ENCODE measurements at regions not wholly inside any gene's neighbourhood (a gene's known extent, or its start where the extent isn't known, plus 50 kb on each side); places are given as distances from the start of the nearest gene placed in this dataset.

DNA sequence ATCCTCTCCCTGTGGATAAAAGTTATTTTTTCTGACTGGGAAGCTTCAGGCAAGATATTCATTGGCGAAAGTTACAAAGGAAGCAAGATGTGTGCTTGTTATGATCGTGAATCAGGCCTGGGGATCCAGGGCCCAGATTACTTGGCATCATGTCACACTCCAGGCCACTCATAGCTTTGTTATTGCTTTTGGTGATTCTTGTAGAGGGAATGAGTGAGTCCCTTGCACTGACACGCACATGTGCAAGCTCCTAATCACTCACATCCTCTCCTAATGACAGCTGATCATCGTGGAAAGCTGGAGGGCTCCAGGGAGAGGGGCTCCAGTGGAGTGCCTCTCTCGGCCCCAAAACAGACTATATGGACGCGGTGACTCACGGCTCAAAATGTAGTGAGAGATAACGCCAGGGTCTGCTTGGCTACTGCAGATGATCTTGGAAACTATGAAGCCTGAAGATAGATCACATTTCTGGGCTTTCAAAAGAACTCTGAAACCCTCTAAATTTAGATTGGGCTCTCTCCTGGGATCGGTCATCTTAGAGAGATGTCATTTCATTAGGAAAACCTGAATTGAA lies 481.1 kb upstream of the USP24 start:
- H2BK12ac ChIP-seq (ENCODE audit: low read depth, low read length) = no peak overlapping the region
- no peak overlapping the region for H3K14ac ChIP-seq (ENCODE audit: insufficient read length)
- 90% methylated on average over 10 of the region's 10 CpGs; no CpG with 5 or more reads in 1 of the 2 experiments for WGBS, 2 experiments (ENCODE audit: extremely low coverage in 1 of 2, insufficient coverage in 1 of 2, insufficient read length in 1 of 2, insufficient replicate concordance in 2 of 2, low coverage in 1 of 2, low lambda C conversion rate in 2 of 2, missing lambda C conversion rate in 1 of 2)
- H3K4me1 ChIP-seq (replicated peaks in 1 of 4; ENCODE audit: control insufficient read depth in 3 of 4, insufficient read depth in 4 of 4, low read length in 3 of 4) = no peaks in the 10 kb centered on the region
- no peak overlapping the region for H3K4me3 ChIP-seq (ENCODE audit: extremely low read depth in 1 of 4, insufficient read depth in 2 of 4, low read depth in 3 of 4, low read length in 4 of 4)
- ChIA-PET POLR2A (ENCODE audit: partially characterized antibody) (no interaction called here), CTCF (ENCODE audit: partially characterized antibody) (interaction anchor here (0.7 to 1.4 kb wide), 4 partner anchors 10 to 317 kb away, joined by 3 read pairs; no protein-coding TSS in a partner anchor)
- no peak overlapping the region for H2AFZ ChIP-seq (ENCODE audit: low read length)
- no peaks in the 10 kb centered on the region for H3K23me2 ChIP-seq (ENCODE audit: low read depth, low read length)
- no peak for FAIRE-seq
- no peak overlapping the region for H3K4me2 ChIP-seq (ENCODE audit: insufficient read depth in 1 of 2, low read depth in 2 of 2, low read length in 2 of 2)
- no peak overlapping the region for H3K27ac ChIP-seq (ENCODE audit: low read depth, low read length)
- no peak overlapping the region for H3K56ac ChIP-seq (replicated peaks; ENCODE audit: insufficient read length, low read depth, low read length)
- H3K23ac ChIP-seq (ENCODE audit: insufficient read length) = no peak overlapping the region
- no peak overlapping the region for H3K4ac ChIP-seq (replicated peaks; ENCODE audit: insufficient read length, low read depth, low read length)
- H3K36me3 ChIP-seq (ENCODE audit: control insufficient read depth in 2 of 4, insufficient read depth in 4 of 4, low read length in 3 of 4) = no peaks in the 10 kb centered on the region
- no peaks in the 10 kb centered on the region for H3K27me3 ChIP-seq (replicated peaks in 1 of 4; ENCODE audit: control insufficient read depth in 3 of 4, extremely low read depth in 1 of 4, insufficient read depth in 3 of 4, low read length in 3 of 4)
- H2BK5ac ChIP-seq (ENCODE audit: low read depth, low read length) = no peak overlapping the region
- no peak overlapping the region for H2BK15ac ChIP-seq (ENCODE audit: low read length)
- H2BK20ac ChIP-seq (ENCODE audit: low read length) = no peak overlapping the region
- no peak overlapping the region for H3K18ac ChIP-seq (ENCODE audit: extremely low read depth, low read length)
- no peak overlapping the region for H2BK120ac ChIP-seq (replicated peaks; ENCODE audit: low read depth, low read length)
- no peak for TF ChIP-seq CBX8 (IDR thresholded peaks at IDR 0.05; ENCODE audit: borderline replicate concordance, low read depth, low read length)
- TF ChIP-seq RFX5 (IDR thresholded peaks at IDR 0.05; ENCODE audit: borderline replicate concordance, low read depth, low read length) = no peak
- TF ChIP-seq POU5F1 (IDR thresholded peaks at IDR 0.05; ENCODE audit: low read depth, low read length) = no peak
- no peak for TF ChIP-seq KDM4A (IDR thresholded peaks at IDR 0.05; ENCODE audit: low read depth, low read length, severe bottlenecking)
- TF ChIP-seq SUZ12 (IDR thresholded peaks at IDR 0.05; ENCODE audit: low read length) = no peak
- TF ChIP-seq SP2 (IDR thresholded peaks at IDR 0.05; ENCODE audit: low read length) = no peak
- DNase-seq (ENCODE audit: low read depth in 1 of 2, low spot score in 2 of 2) = no peak
- H4K5ac ChIP-seq (ENCODE audit: insufficient read length, low read depth, low read length) = no peak overlapping the region
- H4K20me1 ChIP-seq (replicated peaks in 1 of 2; ENCODE audit: control insufficient read depth in 1 of 2, insufficient read depth in 2 of 2, low read length in 2 of 2) = no peaks in the 10 kb centered on the region
- H4K91ac ChIP-seq (replicated peaks; ENCODE audit: insufficient read length, low read length) = no peak overlapping the region
- H3K9me3 ChIP-seq (ENCODE audit: insufficient read depth in 2 of 2, low read depth in 1 of 2, low read length in 1 of 2) = no peaks in the 10 kb centered on the region
- H2AK5ac ChIP-seq (ENCODE audit: low read depth, low read length) = no peak overlapping the region
- no peaks in the 10 kb centered on the region for H3K79me2 ChIP-seq (ENCODE audit: control insufficient read depth in 1 of 2, insufficient read depth in 2 of 2, low read length in 2 of 2)
- H4K8ac ChIP-seq (ENCODE audit: extremely low read depth, insufficient read depth, low read length) = no peak overlapping the region
- no peak overlapping the region for H3K9ac ChIP-seq (replicated peaks in 1 of 4; ENCODE audit: extremely low read depth in 1 of 4, low read depth in 3 of 4, low read length in 3 of 4)
- no peaks in the 10 kb centered on the region for H3K79me1 ChIP-seq (ENCODE audit: low read depth, low read length)
